Middle frontal gyrus (tissue), 1 donor: ENCODE measurements at regions not wholly inside any gene's neighbourhood (a gene's known extent, or its start where the extent isn't known, plus 50 kb on each side); places are given as distances from the start of the nearest gene placed in this dataset.
"Not testable (repeated sequence)": the region's sequence is repeated elsewhere in the genome, so short reads cannot be mapped to it uniquely, and the experiment has no call there.

Experiments
- DNase-seq: peaks from one replicate; pipeline ENCODE4 v3.0.0-alpha.2; 2015; ENCODE audit warnings: low spot score; ENCODE audit errors: extremely low spot score

DNA sequence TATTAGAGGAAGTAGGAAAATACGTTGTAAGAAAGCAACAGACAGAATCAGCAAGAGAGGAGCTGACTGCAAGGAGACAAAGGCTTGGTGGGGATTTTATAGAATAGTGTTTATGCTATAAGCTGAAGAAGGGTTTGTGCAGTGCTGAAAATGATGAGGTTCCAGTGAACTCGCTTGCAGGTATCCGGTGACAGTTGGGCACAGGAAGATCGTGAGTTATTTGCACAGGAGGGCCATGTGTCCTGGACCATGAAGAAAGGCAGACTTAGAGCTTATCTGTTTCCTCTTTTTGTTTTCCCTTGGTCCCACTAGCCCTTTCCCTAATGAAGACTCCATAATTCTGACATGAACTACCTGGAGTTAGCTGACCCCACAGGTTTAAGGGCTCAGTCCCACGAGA lies 61.4 kb downstream of the NXNL2 start:
- no peak for DNase-seq

DNA sequence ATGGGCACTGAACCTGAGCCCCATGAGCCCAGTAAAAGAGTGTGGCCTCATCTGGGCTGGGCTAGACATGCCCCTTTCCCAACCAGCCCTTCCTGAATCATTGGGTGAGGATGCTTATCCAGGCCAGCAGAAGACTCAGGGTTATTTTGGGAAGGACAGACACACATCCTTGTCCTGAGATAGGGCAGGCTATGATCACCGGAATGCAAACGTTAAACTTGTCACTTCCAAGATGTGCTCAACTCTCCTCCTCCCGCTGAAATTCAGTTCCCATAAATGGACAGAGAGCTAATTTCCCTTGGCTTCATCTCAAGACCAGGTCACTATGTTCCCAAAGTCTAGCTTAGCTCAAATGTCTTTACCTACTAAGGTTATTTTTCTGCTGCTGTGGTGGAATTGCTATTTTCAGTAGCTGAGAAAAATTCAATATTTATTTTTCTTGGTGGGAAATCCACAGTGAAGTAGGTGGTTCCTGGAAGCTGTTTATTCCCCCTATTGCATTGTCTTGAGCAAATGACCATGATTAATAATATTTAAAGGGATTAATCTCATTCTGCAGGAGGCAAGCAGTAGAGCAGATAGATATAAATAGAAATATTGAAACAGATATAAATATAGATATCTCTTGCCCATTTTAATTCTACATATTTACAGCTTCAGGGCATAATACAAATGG lies 70.0 kb downstream of the NXNL2 start:
- no peak for DNase-seq

DNA sequence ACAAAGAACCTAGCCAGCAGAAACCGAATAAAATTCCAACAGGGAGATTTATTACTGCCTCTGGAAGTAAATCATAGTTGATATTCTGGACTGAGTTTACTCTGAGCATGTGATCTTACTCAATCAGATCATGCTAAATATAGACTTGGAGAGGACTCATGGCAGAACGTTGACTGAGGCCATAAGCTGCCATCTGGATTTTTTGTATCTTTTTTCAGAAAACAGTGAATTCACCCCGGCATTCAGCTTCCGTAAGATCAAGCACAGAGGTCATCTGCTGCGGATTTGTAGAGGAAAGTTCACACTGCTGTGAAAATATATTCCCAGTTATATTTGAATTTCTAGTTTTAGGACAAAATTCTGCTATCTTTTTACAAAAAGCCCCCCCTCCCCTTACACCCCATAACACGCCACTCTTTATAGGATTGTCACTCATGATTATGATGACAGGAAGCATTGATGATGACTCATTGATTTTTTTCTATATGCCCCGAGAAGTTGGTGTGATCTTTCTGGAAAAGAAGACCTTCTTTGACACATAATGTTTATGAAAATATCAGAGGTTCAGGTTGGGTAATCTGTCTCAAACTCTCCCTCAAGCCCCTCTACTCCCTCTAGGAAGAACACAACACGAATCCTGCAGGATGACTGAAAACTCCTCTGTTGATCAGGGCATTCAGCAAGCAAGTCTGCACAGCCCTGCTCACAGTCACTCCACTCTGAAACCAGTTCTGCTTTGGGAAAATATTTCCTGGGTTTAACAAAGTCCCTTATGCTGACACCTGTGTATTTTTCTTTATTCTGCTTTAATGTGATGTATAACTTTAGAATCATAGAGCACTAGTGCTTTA lies 70.8 kb downstream of the NXNL2 start:
- DNase-seq: no peak

DNA sequence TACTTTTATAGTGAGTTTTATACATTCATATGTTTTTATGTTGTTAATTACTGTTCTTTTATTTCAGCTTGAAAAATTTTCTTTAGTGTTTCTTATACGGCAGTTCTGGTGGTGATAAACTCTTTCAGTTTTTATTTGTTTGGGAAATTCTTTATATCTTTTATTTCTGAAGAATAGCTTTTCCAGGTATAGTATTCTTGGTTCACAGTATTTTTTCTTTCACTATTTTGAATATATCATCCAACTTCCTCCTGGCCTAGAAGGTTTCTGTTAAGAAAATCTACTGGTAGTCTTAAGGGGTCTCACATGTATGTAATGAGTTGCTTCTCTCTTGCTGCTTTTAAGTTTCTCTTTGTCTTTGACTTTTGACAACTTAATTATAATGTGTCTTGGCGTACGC lies 79.4 kb downstream of the NXNL2 start:
- DNase-seq: no peak

DNA sequence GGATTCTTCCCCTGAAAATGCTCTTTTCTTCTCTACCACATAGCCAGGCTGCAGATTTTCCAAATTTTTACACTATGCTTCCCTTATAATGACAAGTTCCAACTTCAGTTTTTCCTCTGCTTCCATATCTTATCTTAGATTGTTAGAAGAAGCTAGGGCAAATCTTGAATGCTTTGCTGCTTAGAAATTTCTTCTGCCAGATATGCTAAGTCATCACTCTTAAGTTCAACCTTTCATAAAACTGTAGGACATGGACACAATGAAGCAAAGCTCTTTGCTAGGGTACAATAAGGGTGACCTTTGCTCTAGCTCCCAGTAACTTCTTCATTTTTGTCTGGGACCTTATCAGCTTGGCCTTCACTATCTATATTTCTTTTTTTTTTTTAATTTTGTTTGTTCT lies 88.7 kb downstream of the NXNL2 start:
- DNase-seq: no peak

DNA sequence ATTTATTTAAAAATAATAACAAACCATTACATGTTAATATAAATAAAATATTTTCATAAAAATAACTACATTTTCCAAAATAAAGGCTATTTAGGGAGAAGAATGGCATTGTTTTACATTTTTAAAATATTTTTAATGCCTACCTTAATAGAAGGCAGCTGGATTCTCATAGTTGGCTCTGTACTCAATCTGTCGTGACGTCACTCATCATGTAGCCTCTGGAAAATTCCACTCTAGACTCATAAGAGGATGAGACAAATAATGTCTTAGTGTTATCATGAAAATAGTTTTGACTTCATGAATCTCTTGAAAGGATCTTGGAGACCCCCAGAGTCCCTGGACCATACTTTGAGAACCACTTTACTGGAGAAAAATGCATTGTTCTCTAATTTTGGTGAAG lies 93.1 kb downstream of the NXNL2 start:
- DNase-seq: no peak

DNA sequence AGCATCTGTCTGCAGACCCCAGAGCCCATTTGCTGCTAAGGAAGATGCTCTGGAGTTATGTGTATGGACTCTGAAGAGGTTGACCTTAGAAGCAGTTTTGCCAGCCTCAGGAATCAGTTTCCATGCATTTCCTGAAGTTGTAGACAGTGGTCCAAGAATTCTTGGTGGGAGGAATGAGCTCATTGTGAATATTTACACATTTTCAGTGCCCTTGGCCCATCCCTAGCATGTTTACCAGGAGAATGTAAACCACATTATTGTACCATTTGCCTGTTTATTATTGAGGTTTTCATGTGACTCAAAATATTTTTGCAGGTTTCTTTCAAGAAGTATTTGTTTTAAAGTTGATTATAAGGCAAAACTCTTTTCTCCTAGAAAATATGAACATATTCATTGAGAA lies 93.8 kb downstream of the NXNL2 start:
- no peak for DNase-seq

DNA sequence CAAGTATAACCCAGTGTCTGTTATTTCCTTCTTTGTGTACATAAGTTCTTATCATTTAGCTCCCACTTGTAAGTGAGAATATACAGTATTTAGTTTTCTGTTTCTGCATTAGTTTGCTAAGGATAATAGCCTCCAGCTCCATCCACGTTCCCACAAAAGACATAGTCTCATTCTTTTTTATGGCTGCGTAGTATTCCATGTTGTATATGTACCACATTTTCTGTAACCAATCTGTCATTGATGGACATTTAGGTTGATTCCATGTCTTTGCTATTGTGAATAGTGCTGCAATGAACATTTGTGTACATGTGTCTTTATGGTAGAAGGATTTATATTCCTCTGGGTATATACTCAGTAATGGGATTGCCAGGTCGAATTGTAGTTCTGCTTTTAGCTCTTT lies 95.6 kb downstream of the NXNL2 start:
- not testable (repeated sequence) for DNase-seq

DNA sequence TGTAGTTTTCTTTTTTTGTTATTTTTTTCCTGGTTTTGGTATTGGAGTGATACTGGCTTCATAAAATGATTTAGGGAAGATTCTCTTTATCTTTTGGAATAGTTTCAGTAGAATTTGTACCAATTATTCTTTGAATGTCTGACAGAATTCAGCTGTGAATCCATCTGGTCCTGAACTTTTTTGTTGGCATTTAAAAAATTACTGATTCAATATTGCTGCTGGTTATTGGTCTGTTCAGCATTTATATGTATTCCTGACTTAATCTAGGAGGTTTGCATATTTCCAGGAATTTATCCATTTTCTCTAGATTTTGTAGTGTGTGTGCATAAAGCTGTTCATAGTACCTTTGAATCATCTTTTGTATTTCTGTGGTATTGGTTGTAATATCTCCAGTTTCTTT lies 100.2 kb downstream of the NXNL2 start:
- no peak for DNase-seq

DNA sequence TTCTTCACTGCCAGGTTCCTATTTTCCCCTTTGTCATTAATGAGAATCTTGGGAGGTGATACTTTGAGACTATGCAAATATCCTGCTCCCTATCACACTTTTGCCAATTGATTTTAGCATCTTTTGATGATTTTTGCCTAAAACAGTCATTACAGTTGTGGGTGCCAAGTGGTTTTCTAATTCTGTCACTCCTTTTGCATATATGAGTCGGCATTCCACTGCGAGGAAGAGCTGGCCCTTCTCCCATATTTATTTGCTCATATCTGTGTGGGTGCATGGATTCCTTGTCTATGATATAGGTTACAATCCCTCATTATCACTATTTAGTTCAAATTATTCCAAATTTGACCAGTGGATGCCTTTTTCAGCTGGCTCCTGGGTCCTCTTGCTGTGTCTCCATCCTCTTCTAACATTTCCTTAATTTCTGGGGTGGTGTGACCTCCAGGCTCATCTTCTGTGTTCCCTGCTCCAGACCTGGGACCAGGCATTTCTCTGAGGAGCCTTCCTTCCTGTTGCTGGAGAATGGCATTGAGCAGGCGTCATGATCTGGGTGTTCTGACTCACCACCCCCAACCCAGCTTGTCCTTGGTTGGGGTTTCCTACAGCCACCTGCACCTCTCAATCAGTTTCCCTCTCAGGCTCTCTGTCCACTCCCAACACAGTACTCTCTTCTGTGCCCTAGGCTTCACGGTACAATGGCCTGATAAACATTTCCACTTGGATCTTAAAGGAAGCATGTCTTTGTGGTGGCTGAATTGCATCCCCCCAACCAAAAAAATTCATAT lies 106.7 kb downstream of the NXNL2 start:
- DNase-seq: no peak

DNA sequence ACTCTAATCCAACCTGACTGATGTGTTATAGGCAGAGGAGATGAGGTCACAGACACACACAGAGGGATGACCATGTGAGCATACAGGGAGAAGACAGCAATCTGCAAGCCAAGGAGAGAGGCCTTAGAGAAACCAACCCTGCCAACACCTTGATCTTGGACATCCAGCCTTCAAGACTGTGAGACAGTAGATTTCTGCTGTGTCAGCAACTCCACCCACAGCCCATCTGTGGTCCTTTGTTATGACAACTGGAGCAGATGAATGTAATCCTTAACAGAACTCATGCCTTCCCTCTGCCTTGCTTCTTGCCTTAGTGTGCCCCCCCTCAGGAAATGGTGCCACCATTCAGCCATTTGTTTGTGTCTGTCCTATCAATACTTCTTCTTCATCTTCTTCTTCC lies 107.4 kb downstream of the NXNL2 start:
- no peak for DNase-seq

DNA sequence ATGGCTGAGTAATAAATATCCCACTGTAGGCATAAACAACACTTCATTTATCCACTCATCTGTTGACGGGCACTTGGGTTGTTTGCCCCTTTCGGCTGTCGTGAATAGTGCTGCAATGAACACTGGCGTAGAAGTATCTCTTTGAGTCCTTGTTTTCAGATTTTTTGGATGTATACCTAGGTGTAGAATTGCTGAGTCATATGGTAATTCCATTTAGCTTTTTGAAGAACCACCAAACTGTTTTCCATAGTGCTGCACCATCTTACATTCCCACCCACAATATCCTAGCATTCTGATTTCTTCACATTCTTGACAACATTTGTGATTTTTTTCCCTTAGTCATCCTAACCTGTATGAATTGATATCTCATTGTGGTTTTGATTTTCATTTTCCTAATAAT lies 109.0 kb downstream of the NXNL2 start:
- DNase-seq: no peak

DNA sequence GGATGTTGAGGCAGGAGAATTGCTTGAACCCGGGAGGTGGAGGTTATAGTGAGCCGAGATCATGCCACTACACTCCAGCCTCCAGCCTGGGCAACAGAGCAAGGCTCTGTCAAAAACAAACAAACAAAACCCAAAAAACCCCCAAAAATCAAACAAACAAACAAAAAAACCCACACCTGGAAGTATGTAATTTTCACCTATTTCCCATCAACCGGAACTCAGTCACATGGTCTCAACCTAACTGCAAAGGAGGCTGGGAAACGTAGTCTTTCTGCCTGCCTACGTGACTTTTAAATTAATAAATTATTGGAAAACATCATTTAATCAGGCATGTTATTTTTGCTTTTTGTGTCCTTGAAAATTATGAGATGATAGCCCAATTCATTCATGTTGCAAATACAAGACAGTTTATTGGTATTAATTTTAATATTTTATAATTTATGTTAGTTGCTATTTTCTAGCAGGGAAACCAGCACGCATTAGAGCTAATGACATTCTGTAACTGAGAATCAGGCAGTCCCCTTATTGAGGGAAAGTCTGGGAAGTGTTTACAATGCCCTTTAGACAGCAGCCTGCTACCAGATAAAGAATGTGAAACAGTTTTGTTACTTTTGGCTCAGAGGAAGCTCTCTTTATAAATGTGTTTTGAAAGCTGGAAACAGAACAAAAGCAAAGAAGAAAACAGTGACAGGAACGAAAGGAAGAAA lies 110.3 kb downstream of the NXNL2 start:
- no peak for DNase-seq

DNA sequence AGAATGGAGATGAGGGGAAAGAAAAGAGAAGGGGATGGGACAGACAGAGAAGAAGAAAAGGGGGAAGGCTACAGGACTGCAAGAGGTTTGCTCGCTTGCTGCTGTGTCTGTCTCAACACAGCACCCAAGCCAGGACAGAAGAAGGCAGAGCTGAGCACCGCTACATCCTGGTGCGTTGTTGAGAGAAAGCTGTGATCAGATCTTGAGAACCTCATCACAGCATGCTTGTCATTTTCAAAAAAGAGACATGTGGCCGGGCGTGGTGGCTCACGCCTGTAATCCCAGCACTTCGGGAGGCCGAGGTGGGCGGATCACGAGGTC lies 110.9 kb downstream of the NXNL2 start:
- DNase-seq: no peak

DNA sequence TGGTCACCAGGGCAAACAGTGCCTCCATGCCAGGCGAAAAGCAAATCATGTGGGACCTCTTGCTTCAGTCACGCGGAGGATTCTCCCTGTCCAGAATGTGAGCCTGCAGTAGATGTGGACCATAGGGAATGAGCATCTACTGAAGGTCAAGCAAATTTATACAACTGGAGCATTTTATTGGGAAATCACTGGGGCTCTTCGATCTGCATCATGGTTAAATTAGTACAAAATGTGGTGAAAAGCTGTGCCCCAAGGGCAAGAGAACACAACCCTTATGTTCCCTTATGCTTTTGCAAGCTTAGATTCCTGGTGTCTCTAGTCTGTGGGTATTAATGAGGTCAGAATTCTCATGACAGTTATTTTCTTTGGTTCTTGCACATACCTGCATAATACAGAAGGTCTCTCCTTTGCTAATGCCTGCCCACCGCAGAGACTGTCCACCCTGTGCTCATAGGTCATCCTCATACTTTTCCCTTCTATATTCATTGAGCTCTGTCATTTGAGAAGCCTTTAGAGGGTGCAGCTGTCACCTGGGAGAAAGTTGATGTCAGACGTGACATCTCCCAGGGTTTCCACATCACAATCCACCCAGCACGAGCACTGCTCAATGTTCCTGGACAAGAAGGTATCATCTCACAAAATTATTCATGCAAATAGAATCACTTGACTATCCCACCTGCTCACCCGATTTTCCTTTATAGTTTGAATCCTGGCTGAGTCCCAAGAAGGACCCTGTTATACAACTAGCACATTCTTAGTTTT lies 111.7 kb downstream of the NXNL2 start:
- no peak for DNase-seq

DNA sequence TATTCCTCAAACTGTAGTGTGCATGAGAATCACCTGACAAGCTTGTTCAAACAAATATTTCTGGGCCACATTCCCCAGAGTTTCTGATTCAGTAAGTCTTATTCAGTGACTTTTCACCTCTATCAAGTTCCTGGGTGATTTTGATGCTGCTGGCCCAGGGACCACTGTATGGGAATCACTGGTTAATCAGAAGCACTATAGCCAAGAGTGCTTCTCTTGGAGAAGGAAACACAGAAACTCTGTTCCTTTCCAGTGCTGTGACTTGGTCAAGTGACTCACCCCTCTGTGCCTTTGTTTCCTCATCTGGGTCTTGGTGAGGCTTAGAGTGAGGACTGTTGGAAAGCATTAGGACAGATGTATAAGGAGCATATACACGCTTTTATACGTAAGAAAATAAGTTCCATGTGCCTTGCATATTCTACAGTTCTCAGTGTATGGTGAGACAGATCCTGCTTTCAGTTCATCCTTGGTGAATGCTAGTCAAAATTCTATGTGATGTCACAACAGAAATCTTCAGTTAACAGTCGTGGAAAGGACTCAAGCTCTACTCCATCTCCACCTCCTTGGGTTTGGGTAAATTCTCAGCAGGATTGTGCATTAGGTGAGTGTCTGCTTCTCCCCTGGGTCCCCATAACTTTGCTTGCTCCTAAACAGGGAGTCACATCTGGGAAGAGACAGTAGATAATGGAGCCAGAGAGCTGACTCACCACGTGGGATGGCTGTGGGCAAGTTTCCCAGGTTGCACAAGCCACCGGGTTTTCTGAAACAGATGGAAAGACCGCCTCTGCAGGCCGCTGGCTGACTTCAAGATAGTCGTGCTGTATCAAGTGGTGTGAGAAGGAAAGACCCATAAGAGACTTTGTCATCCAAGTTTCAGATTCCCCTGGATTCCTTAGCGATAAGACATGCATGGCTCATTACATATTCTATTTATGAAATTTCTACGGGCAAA lies 117.0 kb downstream of the NXNL2 start:
- DNase-seq: peak; percentile 49

DNA sequence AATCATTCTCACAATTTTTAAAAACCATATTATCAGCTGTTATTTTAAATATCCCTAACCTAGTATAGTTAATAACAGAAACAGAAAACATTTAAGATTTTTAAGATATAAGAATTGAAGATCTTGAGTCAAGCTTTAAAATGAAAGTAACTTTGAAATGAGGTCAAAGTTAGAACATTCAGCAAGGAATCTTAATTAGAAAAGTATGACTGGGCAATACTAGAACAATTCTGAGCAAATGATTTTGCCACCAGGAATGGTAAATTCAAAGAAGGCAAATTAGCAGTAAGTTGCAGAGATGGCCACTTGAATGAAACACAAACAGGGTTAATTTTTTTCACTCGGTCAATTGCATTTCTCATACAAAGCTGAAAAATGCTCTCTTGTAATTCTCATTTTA lies 117.9 kb downstream of the NXNL2 start:
- no peak for DNase-seq

DNA sequence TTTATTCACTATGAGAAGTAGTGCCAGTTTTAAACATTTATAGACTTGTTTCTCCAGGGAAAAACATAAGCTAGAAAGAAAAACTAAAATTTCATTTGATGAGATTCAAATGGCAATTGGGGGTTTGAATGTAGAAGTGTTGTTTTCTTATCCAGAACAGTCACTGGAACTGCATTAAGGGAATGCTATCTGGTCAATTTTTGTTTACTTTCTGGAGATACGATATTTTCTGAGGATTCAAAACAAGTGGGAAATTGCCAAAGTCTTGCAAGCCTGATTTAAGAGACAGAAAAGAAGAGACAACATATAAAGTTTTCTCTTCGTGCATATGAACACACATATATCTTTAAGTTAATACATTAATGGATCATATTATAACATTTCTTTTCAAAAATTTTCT lies 118.4 kb downstream of the NXNL2 start:
- no peak for DNase-seq

DNA sequence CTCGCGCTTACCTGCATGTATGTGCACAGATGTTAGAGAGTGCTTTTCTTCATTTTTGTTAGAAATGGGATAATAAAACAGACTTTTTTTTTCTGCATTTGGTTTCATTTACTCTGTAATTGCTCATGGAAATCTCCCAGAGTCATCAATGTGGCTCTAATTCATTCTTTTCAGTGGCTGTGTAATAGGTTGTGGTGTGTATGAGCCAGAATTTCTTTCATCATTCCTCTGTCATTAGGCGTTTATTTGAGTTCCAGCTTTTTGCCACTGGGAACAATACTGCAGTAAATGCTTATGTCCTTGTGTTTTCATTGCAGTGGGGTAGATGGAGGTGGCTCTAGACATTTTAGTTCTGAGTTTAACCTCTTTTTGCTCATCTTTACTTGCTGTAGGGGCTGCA lies 118.9 kb downstream of the NXNL2 start:
- no peak for DNase-seq

DNA sequence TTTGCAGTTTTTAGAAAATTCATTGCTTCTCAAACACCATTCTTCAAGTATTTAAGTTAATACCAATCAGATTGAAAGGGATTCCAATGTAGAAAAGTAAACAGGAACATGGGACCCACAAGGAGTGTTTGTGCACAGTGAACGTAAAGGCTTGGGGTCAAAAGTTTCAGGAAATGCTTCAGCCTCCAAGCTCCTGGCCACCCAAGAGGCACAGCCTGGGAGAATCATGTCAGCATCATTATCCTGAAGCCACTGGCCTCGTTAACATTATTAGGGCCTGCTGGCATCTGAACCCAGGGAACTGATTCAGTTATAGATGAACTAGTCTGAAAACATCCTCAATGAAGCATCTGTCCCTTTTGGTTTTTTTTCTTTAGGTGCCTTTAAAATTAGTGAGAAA lies 122.9 kb downstream of the NXNL2 start:
- no peak for DNase-seq
